ENCODE measurements at regions not wholly inside any gene's neighbourhood (a gene's known extent, or its start where the extent isn't known, plus 50 kb on each side); places are given as distances from the start of the nearest gene placed in this dataset.

- H3K4me1 Mint-ChIP-seq = no peaks in the 10 kb centered on the region
- TF ChIP-seq, protein P1, sequence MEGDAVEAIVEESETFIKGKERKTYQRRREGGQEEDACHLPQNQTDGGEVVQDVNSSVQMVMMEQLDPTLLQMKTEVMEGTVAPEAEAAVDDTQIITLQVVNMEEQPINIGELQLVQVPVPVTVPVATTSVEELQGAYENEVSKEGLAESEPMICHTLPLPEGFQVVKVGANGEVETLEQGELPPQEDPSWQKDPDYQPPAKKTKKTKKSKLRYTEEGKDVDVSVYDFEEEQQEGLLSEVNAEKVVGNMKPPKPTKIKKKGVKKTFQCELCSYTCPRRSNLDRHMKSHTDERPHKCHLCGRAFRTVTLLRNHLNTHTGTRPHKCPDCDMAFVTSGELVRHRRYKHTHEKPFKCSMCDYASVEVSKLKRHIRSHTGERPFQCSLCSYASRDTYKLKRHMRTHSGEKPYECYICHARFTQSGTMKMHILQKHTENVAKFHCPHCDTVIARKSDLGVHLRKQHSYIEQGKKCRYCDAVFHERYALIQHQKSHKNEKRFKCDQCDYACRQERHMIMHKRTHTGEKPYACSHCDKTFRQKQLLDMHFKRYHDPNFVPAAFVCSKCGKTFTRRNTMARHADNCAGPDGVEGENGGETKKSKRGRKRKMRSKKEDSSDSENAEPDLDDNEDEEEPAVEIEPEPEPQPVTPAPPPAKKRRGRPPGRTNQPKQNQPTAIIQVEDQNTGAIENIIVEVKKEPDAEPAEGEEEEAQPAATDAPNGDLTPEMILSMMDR (conservative IDR thresholded peaks at IDR 0.05) = no peak
Measured at GRCh38 chr12:63206909-63207308, 55.9 kb upstream of the AVPR1A start.

GRCh38 chr12:63206494-63206893 lies 55.5 kb upstream of the AVPR1A start:
- TF ChIP-seq, protein P1 (conservative IDR thresholded peaks at IDR 0.05) = no peak
- Mint-ChIP-seq H3K36me3 (ENCODE audit: low read depth) (no peaks in the 10 kb centered on the region), H3K27ac (ENCODE audit: unreplicated experiment) (no peak overlapping the region), H3K4me1 (no peaks in the 10 kb centered on the region), H3K9me3 (no peaks in the 10 kb centered on the region), H3K27me3 (ENCODE audit: low read depth) (peaks cover 15% of the 10 kb centered on the region), H3K4me3 (no peak overlapping the region)
- DNase-seq (ENCODE audit: low read depth, low spot score) = no peak

More at GRCh38 chr12:63206909-63207308, 55.9 kb upstream of the AVPR1A start:
- no peak for DNase-seq (ENCODE audit: low read depth, low spot score)
- no peak overlapping the region for H3K4me3 Mint-ChIP-seq
- H3K27me3 Mint-ChIP-seq (ENCODE audit: low read depth) = peaks cover 15% of the 10 kb centered on the region
- H3K36me3 Mint-ChIP-seq (ENCODE audit: low read depth) = no peaks in the 10 kb centered on the region
- H3K27ac Mint-ChIP-seq (ENCODE audit: unreplicated experiment) = no peak overlapping the region
- H3K9me3 Mint-ChIP-seq = no peaks in the 10 kb centered on the region

Data from neural crest cell (in vitro differentiated cells).